ENCODE measurements at regions not wholly inside any gene's neighbourhood (a gene's known extent, or its start where the extent isn't known, plus 50 kb on each side); places are given as distances from the start of the nearest gene placed in this dataset.
"Not testable (repeated sequence)": the region's sequence is repeated elsewhere in the genome, so short reads cannot be mapped to it uniquely, and the experiment has no call there.

DNA sequence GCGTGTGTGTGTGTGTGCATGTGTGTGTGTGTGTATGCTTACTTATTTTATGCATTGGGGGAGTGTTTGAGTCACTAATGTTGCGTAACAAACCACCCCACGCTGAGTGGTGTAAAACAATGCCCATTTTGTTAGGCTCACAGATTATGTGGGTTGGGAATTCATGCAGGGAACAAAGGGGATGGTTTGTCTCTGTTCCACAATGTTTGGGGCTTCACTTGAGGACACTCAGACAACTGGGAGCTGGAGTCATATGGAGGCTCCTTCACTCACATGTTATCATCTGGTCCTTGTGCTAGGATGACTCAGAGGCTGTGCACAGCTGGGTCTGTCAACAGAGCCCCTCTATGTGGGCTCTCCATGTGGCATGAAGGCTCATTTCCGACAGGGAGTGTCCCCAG, 51.3 kb upstream of the LARGE1 start:
- peak; percentile 58 for DNase-seq (ENCODE audit: low read depth)

DNA sequence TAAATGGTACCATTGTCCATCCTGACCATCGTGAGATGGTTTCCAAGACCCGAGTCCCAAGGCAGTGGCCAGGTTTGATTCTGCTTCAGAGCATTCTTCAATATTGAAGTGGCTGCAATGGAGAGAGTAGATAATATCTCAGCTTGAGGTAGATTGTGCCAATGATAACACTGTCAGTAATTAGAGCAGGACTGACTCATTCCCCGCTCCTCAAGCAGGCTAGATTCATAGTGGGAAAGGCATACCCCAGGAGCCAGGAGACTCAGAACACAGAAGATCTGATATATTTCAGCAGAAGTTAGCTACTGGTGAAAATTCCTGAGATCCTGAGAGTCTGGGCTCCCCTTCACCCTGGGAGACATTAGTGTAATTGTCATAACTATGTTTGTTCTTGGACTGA, 55.6 kb upstream of the LARGE1 start:
- peak; percentile 61 for DNase-seq (ENCODE audit: low read depth)

DNA sequence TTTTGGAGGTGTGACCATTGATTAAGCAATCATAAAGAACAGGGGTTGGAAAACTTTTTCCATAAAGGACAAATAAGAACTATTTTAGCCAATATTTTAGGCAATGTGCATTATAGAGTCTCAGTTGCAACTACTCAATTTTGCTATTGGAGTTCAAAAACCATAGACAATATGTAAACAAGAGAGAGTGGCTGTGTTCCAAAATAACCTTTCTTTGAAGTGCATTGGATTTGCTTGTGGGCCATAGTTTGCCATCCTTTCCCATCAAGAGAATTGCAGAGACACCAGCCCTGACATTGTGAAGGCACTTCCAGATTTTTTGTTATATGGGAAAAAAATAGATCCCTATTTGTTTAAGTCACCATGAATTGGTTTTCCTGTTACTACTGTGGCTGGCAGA, 63.3 kb upstream of the LARGE1 start:
- no peak for DNase-seq (ENCODE audit: low read depth)

- no peak for DNase-seq (ENCODE audit: low read depth)
Measured at GRCh38 chr22:33984211-33984610, 63.9 kb upstream of the LARGE1 start.

DNA sequence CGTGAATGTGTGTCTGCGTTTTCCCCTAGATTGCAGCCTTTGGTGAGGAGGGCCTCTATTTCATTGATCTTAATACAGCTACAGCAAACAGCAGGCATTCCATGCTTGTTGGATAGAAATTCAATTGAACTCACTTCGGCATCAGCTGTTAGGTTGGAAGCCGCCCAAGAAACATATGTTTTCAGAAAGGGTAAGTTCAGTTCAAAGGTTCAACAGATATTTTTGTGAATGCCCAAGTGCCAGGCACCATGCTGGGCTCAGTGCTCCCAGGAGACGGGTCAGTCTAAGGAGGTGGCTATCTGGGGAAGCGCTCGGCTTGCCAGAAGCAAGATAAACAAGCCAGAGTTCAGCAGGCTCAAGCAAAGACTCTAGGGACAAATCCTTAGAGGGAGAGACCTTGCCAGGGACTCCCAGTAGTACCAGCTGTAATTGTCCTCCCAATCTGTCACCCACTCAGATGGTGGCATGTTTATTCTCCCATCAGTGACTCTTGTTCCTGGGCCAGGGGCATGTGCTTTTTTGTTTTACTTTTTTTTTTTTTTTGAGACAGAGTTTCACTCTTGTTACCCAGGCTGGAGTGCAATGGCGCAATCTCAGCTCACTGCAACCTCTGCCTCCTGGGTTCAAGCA, 64.5 kb upstream of the LARGE1 start:
- DNase-seq (ENCODE audit: low read depth), result no peak

- DNase-seq (ENCODE audit: low read depth), result no peak
Measured at GRCh38 chr22:33985506-33985905, 65.2 kb upstream of the LARGE1 start.

- no peak for DNase-seq (ENCODE audit: low read depth)
Measured at GRCh38 chr22:33986167-33986771, 66.0 kb upstream of the LARGE1 start.

GRCh38 chr22:33986954-33987353, 66.7 kb upstream of the LARGE1 start:
- DNase-seq (ENCODE audit: low read depth), result no peak

- DNase-seq (ENCODE audit: low read depth), result not testable (repeated sequence)
Measured at GRCh38 chr22:33989263-33989662, 69.0 kb upstream of the LARGE1 start.

GRCh38 chr22:33991620-33992019, 71.3 kb upstream of the LARGE1 start:
- no peak for DNase-seq (ENCODE audit: low read depth)

DNA sequence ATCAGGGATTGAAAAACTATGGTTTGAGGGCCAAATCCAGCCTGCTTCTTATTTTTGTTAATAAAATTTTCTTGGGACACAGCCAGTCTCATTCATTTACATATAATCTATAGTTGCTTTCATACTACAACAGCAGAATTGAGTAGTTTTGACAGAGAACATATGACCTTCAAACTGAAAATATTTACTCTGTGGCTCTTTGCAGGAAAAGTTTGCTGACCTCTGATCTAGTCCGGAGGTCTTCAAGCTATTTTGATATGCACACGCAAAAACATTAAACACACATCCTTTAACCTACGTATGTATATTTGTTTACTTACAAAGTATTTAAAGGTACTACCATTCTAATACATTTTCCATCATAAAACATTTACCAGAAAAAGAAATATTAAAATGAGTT, 76.5 kb upstream of the LARGE1 start:
- DNase-seq (ENCODE audit: low read depth), result no peak

DNA sequence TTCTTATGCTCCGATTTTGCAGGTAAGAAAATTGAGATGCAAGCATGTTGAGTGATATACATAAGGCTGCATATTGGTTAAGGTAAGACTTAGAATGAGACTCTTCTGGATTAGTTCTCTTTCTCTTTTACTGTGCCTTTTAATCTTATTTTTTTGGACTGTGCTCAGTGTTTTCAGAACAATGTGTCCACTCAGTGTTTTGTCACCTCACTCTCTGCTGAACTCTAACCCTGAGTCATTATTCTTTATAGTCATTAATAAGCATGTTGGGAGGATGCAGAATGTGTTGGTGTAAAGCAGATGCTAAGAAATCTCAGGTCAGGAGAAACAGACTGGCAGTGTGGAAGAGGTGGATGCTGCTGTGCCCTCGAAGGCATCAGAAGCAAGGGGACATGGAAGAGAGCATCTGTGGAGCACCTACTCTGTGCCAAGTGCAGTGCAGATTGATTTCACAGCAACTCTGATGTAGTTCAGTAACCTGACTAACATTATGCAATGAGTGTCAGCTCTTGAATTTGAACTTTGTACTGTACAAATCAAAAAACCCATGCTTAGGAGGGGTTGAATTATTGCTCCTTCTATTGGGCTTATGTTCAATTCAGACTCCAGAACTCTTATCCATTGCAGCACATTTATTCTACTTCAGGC, 80.7 kb upstream of the LARGE1 start:
- no peak for DNase-seq (ENCODE audit: low read depth)

DNA sequence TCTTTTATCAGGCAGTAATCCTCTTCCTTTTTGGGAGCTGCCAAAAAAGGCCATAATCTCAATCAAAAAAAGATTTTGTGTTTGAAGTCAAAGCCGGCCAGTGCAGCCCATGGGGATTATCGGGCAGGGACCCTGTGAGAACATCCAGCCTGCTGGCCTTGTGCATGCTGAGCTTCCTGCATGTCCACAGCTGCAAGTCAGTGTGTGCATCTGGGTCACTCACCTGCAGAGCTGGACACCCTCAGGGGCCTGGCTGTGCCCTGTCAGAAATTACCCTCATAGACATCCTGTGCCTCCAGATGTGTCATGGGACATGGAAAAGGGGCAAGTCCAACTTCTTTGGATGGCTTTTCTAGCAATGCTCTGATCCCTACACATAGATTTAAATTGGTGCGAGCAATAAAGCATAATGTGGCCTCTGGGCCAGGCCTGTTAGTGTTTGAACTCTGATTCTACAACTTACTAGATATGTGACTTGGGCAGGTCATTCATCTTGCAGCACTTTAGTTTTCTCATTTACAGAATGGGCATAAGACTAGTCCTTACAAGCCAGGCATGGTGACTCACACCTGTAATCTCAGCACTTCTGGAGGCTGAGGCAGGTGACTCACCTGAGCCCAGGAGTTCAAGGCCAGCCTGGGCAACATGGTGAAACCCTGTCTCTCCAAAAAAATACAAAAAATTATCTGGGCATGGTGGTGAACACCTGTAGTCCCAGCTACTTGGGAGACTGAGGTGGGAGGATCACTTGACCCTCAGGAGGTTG, 81.6 kb upstream of the LARGE1 start:
- DNase-seq (ENCODE audit: low read depth), result no peak

DNA sequence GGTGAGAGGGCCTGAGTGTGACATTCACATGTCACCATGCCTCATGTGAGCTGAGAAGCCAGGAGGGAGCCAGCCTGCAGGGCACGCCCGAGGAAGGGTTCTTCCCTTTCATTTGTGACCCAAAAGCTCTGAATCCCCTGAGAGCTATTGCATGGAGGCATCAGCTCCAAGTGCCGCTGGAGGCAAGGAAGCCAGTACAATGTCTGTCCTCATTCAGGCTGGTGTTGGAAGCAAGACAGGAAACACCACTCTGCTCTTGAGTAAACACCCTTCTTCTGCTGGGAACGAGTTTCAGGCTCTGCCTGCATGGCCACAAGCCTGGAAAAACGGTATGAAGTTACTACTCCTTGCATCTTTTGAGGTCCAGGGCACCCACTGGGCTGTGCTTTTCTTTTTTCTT, 83.8 kb upstream of the LARGE1 start:
- DNase-seq (ENCODE audit: low read depth), result no peak

GRCh38 chr22:34010259-34010658, 90.0 kb upstream of the LARGE1 start:
- no peak for DNase-seq (ENCODE audit: low read depth)

- DNase-seq (ENCODE audit: low read depth), result no peak
Measured at GRCh38 chr22:34015642-34016041, 95.4 kb upstream of the LARGE1 start.

DNA sequence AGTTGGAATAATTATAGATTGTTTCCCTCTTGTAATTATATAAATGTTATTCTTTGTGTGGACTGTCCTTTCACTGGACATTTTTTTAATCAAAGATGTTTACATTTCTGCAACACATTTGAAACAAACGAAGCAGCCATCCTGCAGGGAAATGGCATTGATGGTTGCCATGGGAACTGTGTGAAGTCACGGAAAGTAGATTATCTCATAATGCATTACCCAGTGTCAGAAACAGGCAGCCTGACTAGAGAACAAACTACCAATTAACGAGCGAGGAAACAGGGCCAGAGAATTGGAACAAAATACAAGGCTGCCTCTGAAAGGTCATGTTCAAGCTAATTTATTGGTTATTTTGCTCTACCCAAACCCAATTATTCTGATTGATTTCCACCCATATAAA, 96.9 kb upstream of the LARGE1 start:
- no peak for DNase-seq (ENCODE audit: low read depth)

GRCh38 chr22:34019190-34019845, 99.0 kb upstream of the LARGE1 start:
- no peak for DNase-seq (ENCODE audit: low read depth)

DNA sequence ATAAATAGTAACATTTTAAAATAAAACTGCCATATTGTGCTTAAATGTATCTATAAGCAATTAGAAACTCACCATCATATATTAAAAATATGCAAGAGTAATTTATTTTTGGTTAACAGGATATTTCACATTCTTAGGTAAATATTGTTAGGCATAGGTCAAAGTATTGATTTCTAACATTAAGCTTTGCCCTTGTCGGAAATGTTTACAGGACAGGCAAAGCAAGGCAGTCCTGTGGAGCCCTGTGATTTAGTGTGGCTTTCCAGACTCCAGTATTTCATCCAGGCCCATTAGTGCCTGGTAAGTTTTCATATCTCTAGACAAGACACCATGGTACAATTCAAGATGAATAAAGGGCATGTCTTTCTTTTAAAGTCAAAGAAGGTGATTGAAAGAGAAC, 114.9 kb upstream of the LARGE1 start:
- no peak for DNase-seq (ENCODE audit: low read depth)

DNA sequence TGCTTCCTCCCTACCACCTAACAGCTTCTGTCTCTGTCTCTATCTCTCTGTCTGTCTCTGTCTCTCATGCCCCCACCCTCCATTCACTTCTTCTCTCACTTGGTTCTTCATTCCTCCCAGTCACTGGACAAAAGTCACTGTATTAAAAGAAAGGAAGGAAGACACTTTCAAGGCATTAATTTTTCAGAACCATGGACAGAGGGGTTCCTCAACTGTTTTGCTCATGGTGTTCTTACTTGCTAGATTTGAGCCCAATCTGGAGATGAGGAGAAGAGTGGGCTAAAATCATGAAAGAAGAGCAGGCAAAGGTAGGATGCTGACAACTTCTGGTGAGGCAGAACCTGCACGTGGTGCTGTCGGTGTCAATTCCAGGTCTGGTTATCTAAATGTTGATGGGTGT, 116.7 kb upstream of the LARGE1 start:
- no peak for DNase-seq (ENCODE audit: low read depth)

GRCh38 chr22:34038801-34039555, 118.7 kb upstream of the LARGE1 start:
- no peak for DNase-seq (ENCODE audit: low read depth)

DNA sequence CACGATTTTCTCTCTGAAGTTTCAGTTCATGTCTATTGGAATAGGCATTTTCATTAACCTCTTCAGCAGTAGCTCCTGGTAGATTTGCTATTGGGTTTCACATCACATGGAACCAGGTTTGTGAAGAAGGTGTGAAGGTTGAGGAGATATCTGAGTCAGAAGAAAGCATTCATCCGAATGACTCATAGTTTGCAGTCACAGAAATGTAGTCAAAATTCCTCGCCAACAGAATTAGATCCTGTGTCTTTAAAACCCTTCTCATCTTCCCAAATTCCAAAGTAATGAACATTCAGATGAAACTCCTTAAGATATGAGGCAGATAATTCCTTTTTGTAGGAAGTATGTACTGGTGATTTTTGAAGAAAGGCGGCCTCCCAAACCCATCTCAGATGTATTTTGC, 125.0 kb upstream of the LARGE1 start:
- no peak for DNase-seq (ENCODE audit: low read depth)

Data from Daoy (cell line).